Renal cortex interstitium (tissue), 11 donors: ENCODE measurements at regions not wholly inside any gene's neighbourhood (a gene's known extent, or its start where the extent isn't known, plus 50 kb on each side); places are given as distances from the start of the nearest gene placed in this dataset.
A peak's percentile ranks its signal among the peaks of the same experiment; 100 is the strongest.

Source experiments
- DNase-seq, 11 donors: peaks; one replicate each; pipeline ENCODE4 v3.0.0-alpha.2; 2013; ENCODE audit warnings: low read depth in 9 of 11, low spot score in 4 of 11; ENCODE audit errors: extremely low read depth in 1 of 11

GRCh38 chr20:59453759-59454560 is 150.4 kb upstream of the PHACTR3 start:
- DNase-seq, result peak in 1 of 11 donors; percentile 17

GRCh38 chr20:59455402-59456341 is 148.7 kb upstream of the PHACTR3 start:
- DNase-seq, result peak in 5 of 11 donors; percentile 26 to 56 (median 32)

- no peak for DNase-seq
Observed at GRCh38 chr20:59456342-59457279, 147.7 kb upstream of the PHACTR3 start.

GRCh38 chr20:59458645-59459044 is 145.7 kb upstream of the PHACTR3 start:
- DNase-seq, result no peak

- no peak for DNase-seq
Observed at GRCh38 chr20:59459586-59459985, 144.8 kb upstream of the PHACTR3 start.

- DNase-seq, result no peak
Observed at GRCh38 chr20:59460352-59460751, 144.0 kb upstream of the PHACTR3 start.

GRCh38 chr20:59461526-59461925 is 142.8 kb upstream of the PHACTR3 start:
- DNase-seq, result no peak

- DNase-seq, result no peak
Observed at GRCh38 chr20:59462249-59462648, 142.1 kb upstream of the PHACTR3 start.

GRCh38 chr20:59463541-59463940 is 140.8 kb upstream of the PHACTR3 start:
- no peak for DNase-seq

- DNase-seq, result no peak
Observed at GRCh38 chr20:59466107-59466815, 138.1 kb upstream of the PHACTR3 start.

GRCh38 chr20:59468831-59469230 is 135.5 kb upstream of the PHACTR3 start:
- DNase-seq, result no peak

GRCh38 chr20:59469267-59470252 is 134.8 kb upstream of the PHACTR3 start:
- DNase-seq, result peak in 6 of 11 donors; percentile 5 to 39 (median 26)

GRCh38 chr20:59470521-59470920 is 133.8 kb upstream of the PHACTR3 start:
- no peak for DNase-seq

GRCh38 chr20:59471653-59472421 is 132.5 kb upstream of the PHACTR3 start:
- DNase-seq, result no peak

GRCh38 chr20:59473742-59474141 is 130.6 kb upstream of the PHACTR3 start:
- no peak for DNase-seq

- no peak for DNase-seq
Observed at GRCh38 chr20:59481067-59481466, 123.3 kb upstream of the PHACTR3 start.
